ENCODE measurements at regions not wholly inside any gene's neighbourhood (a gene's known extent, or its start where the extent isn't known, plus 50 kb on each side); places are given as distances from the start of the nearest gene placed in this dataset.

DNA sequence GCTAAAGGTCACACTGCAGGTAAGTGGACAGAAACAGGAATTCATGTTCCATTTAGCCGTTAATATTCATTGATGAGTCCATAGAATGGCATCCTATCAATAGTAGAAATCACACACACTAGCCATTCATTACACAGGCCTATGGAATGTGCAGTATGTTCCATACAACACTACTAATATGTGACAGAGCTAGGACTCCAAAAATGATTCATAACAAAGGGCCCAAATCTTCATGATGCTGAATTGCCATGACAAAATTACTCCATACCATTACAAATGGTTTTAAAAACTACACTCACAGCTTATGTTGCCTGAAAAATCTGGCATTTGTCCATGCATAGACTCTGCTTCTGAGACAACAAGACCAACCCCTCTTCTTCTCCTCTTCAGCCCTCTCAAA lies 549.1 kb downstream of the XPNPEP1 start:
- TF ChIP-seq CTCF (IDR thresholded peaks at IDR 0.05; ENCODE audit: low read depth, low read length, missing input control) (no peak), RXRA (IDR thresholded peaks at IDR 0.05) (no peak), RAD21 (IDR thresholded peaks at IDR 0.05) (no peak), TAF1 (conservative IDR thresholded peaks at IDR 0.05) (no peak), GABPA (IDR thresholded peaks at IDR 0.05 in 1 of 2, conservative IDR thresholded peaks at IDR 0.05 in 1 of 2) (no peak), JUND (IDR thresholded peaks at IDR 0.05) (no peak), SP1 (IDR thresholded peaks at IDR 0.05) (no peak), ATF3 (IDR thresholded peaks at IDR 0.05) (no peak), HNF4G (IDR thresholded peaks at IDR 0.05) (no peak), FOXA1 (IDR thresholded peaks at IDR 0.05) (no peak), YY1 (IDR thresholded peaks at IDR 0.05) (no peak)
- TF ChIP-seq, protein P1, sequence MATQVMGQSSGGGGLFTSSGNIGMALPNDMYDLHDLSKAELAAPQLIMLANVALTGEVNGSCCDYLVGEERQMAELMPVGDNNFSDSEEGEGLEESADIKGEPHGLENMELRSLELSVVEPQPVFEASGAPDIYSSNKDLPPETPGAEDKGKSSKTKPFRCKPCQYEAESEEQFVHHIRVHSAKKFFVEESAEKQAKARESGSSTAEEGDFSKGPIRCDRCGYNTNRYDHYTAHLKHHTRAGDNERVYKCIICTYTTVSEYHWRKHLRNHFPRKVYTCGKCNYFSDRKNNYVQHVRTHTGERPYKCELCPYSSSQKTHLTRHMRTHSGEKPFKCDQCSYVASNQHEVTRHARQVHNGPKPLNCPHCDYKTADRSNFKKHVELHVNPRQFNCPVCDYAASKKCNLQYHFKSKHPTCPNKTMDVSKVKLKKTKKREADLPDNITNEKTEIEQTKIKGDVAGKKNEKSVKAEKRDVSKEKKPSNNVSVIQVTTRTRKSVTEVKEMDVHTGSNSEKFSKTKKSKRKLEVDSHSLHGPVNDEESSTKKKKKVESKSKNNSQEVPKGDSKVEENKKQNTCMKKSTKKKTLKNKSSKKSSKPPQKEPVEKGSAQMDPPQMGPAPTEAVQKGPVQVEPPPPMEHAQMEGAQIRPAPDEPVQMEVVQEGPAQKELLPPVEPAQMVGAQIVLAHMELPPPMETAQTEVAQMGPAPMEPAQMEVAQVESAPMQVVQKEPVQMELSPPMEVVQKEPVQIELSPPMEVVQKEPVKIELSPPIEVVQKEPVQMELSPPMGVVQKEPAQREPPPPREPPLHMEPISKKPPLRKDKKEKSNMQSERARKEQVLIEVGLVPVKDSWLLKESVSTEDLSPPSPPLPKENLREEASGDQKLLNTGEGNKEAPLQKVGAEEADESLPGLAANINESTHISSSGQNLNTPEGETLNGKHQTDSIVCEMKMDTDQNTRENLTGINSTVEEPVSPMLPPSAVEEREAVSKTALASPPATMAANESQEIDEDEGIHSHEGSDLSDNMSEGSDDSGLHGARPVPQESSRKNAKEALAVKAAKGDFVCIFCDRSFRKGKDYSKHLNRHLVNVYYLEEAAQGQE (IDR thresholded peaks at IDR 0.05), result no peak
- TF ChIP-seq, protein P2, sequence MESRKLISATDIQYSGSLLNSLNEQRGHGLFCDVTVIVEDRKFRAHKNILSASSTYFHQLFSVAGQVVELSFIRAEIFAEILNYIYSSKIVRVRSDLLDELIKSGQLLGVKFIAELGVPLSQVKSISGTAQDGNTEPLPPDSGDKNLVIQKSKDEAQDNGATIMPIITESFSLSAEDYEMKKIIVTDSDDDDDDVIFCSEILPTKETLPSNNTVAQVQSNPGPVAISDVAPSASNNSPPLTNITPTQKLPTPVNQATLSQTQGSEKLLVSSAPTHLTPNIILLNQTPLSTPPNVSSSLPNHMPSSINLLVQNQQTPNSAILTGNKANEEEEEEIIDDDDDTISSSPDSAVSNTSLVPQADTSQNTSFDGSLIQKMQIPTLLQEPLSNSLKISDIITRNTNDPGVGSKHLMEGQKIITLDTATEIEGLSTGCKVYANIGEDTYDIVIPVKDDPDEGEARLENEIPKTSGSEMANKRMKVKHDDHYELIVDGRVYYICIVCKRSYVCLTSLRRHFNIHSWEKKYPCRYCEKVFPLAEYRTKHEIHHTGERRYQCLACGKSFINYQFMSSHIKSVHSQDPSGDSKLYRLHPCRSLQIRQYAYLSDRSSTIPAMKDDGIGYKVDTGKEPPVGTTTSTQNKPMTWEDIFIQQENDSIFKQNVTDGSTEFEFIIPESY (IDR thresholded peaks at IDR 0.05), result no peak
- TF ChIP-seq, protein P3, sequence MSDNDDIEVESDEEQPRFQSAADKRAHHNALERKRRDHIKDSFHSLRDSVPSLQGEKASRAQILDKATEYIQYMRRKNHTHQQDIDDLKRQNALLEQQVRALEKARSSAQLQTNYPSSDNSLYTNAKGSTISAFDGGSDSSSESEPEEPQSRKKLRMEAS (IDR thresholded peaks at IDR 0.05), result no peak

All from liver (tissue), 3 donors.